GM23338 (cell line): ENCODE measurements at regions not wholly inside any gene's neighbourhood (a gene's known extent, or its start where the extent isn't known, plus 50 kb on each side); places are given as distances from the start of the nearest gene placed in this dataset.

ENCODE experiments used
- ATAC-seq: fragments of 200-7000 bp; cut with Tn5 transposase; 3 replicates; pipeline ENCODE4 v1.9.1; 2020
- DNase-seq: peaks from one replicate; pipeline ENCODE4 v3.0.0-alpha.2; 2015; ENCODE audit warnings: low spot score
- H2AFZ ChIP-seq: fragments of 200-600 bp; sonication (generic); 2 replicates; pipeline ENCODE4 v1.8.0; 2016; ENCODE audit warnings: antibody characterized with exemption, mild to moderate bottlenecking, moderate library complexity
- H3F3A ChIP-seq: fragments of 200-600 bp; sonication (generic); replicated peaks from 2 replicates; pipeline ENCODE4 v1.8.0; 2017; ENCODE audit warnings: antibody characterized with exemption, mixed run types, low read depth
- H3K27ac ChIP-seq: fragments of 200-600 bp; sonication (generic); 2 replicates; pipeline ENCODE4 v1.6.1; 2016; ENCODE audit warnings: low read depth
- H3K27me3 ChIP-seq: fragments of 200-600 bp; sonication (generic); 2 replicates; pipeline ENCODE4 v1.8.0; 2016; ENCODE audit warnings: mild to moderate bottlenecking, mixed run types, moderate library complexity; ENCODE audit not compliant: insufficient read depth
- H3K36me3 ChIP-seq: fragments of 200-600 bp; sonication (generic); 2 replicates; pipeline ENCODE4 v1.8.0; 2016; ENCODE audit warnings: mild to moderate bottlenecking; ENCODE audit not compliant: insufficient read depth
- H3K4me1 ChIP-seq: fragments of 200-600 bp; sonication (generic); 2 replicates; pipeline ENCODE4 v1.8.0; 2016; ENCODE audit warnings: mild to moderate bottlenecking, moderate library complexity; ENCODE audit not compliant: insufficient read depth
- H3K4me2 ChIP-seq: fragments of 200-600 bp; sonication (generic); 2 replicates; pipeline ENCODE4 v1.7.1; 2017; ENCODE audit warnings: mixed run types
- H3K4me3 ChIP-seq: fragments of 200-600 bp; sonication (generic); 2 replicates; pipeline ENCODE4 v1.6.1; 2016; ENCODE audit warnings: mixed run types
- H3K79me2 ChIP-seq: fragments of 200-600 bp; sonication (generic); replicated peaks from 2 replicates; pipeline ENCODE4 v1.8.0; 2017; ENCODE audit warnings: mild to moderate bottlenecking; ENCODE audit not compliant: insufficient read depth
- H3K9me2 ChIP-seq: fragments of 200-600 bp; sonication (generic); 2 replicates; pipeline ENCODE4 v1.8.0; 2017; ENCODE audit not compliant: insufficient read depth
- H4K20me1 ChIP-seq: fragments of 200-600 bp; sonication (generic); replicated peaks from 2 replicates; pipeline ENCODE4 v1.8.0; 2017; ENCODE audit warnings: mild to moderate bottlenecking; ENCODE audit not compliant: insufficient read depth
- H3K27ac Mint-ChIP-seq: 2 replicates; pipeline ENCODE4 v1.8.0; 2020; ENCODE audit warnings: inconsistent platforms, mild to moderate bottlenecking, moderate library complexity, mixed read lengths
- H3K27me3 Mint-ChIP-seq: 3 replicates; pipeline ENCODE4 v1.8.0; 2022; ENCODE audit warnings: low read depth, mild to moderate bottlenecking, moderate library complexity, mixed read lengths, inconsistent platforms; ENCODE audit not compliant: insufficient read depth, poor library complexity
- H3K36me3 Mint-ChIP-seq: 3 replicates; pipeline ENCODE4 v1.8.0; 2021; ENCODE audit warnings: low read depth, mild to moderate bottlenecking, inconsistent platforms, moderate library complexity, mixed read lengths
- H3K4me1 Mint-ChIP-seq: 3 replicates; pipeline ENCODE4 v1.8.0; 2020; ENCODE audit warnings: mild to moderate bottlenecking, inconsistent platforms, mixed read lengths
- H3K4me3 Mint-ChIP-seq: 3 replicates; pipeline ENCODE4 v1.8.0; 2021; ENCODE audit warnings: moderate library complexity, mild to moderate bottlenecking, inconsistent platforms, mixed read lengths
- H3K9me3 Mint-ChIP-seq: 3 replicates; pipeline ENCODE4 v1.8.0; 2020; ENCODE audit warnings: moderate library complexity, mild to moderate bottlenecking, inconsistent platforms, mixed read lengths
- CREB1 ChIP-seq: fragments of 250-450 bp; sonication (Bioruptor Pico); IDR thresholded peaks from 2 replicates; pipeline ENCODE4 v1.5.0; 2020; ENCODE audit warnings: low read depth, mild to moderate bottlenecking, moderate library complexity
- CTCF ChIP-seq, 2 experiments: fragments of 200-600 bp in 1 of 2; sonication (generic) in 1 of 2; conservative IDR thresholded peaks; 2 replicates each; pipeline versions ENCODE4 v1.5.1 to v1.6.1; 2016 to 2017; ENCODE audit warnings: antibody characterized with exemption in 2 of 2, low read depth in 2 of 2, mild to moderate bottlenecking in 2 of 2, moderate library complexity in 1 of 2
- ETS1 ChIP-seq: IDR thresholded peaks from 2 replicates; pipeline ENCODE4 v1.6.1; 2016; ENCODE audit warnings: antibody characterized with exemption
- EZH2 ChIP-seq: fragments of 200-600 bp; sonication (generic); IDR thresholded peaks from one replicate; pipeline ENCODE4 v1.8.0; 2017; ENCODE audit warnings: antibody characterized with exemption, mild to moderate bottlenecking, low read depth; ENCODE audit not compliant: unreplicated experiment
- EZH2phosphoT487 ChIP-seq: fragments of 200-600 bp; sonication (generic); IDR thresholded peaks from one replicate; pipeline ENCODE4 v1.8.1; 2018; ENCODE audit warnings: antibody characterized with exemption; ENCODE audit not compliant: unreplicated experiment
- JUNB ChIP-seq: IDR thresholded peaks from one replicate; pipeline ENCODE4 v1.6.1; 2016; ENCODE audit warnings: antibody characterized with exemption; ENCODE audit not compliant: unreplicated experiment
- NANOG ChIP-seq: IDR thresholded peaks from 2 replicates; pipeline ENCODE4 v1.6.1; 2016; ENCODE audit warnings: antibody characterized with exemption, borderline replicate concordance
- POLR2AphosphoS5 ChIP-seq: IDR thresholded peaks from 2 replicates; pipeline ENCODE4 v1.6.1; 2016; ENCODE audit warnings: antibody characterized with exemption, low read depth
- REST ChIP-seq: IDR thresholded peaks from one replicate; pipeline ENCODE4 v1.6.1; 2018; ENCODE audit warnings: antibody characterized with exemption; ENCODE audit not compliant: unreplicated experiment
- STAT1 ChIP-seq: IDR thresholded peaks from one replicate; pipeline ENCODE4 v1.6.1; 2016; ENCODE audit warnings: antibody characterized with exemption; ENCODE audit not compliant: unreplicated experiment
- ZNF114 ChIP-seq: fragments of 250-450 bp; sonication (Bioruptor Pico); IDR thresholded peaks from 2 replicates; pipeline ENCODE4 v1.5.0; 2020; ENCODE audit warnings: mild to moderate bottlenecking, moderate library complexity
- ZNF331 ChIP-seq: fragments of 250-450 bp; sonication (Bioruptor Pico); IDR thresholded peaks from 2 replicates; pipeline ENCODE4 v1.5.0; 2020; ENCODE audit warnings: low read depth, mild to moderate bottlenecking, moderate library complexity
- ZNF462 ChIP-seq: fragments of 250-450 bp; sonication (Bioruptor Pico); IDR thresholded peaks from 2 replicates; pipeline ENCODE4 v1.5.0; 2020; ENCODE audit warnings: mild to moderate bottlenecking, moderate library complexity

- H3K4me3 Mint-ChIP-seq, result no peak overlapping the region
- no peak overlapping the region for H3K4me3 ChIP-seq
- peaks cover 7% of the 10 kb centered on the region for H3K27me3 Mint-ChIP-seq
- DNase-seq (no peak), ATAC-seq (no peak)
- H3K4me2 ChIP-seq, result no peak overlapping the region
- H3K4me1 Mint-ChIP-seq, result peaks cover 16% of the 10 kb centered on the region
- H3F3A ChIP-seq, result no peaks in the 10 kb centered on the region
- no peaks in the 10 kb centered on the region for H3K27me3 ChIP-seq
- no peak overlapping the region for H2AFZ ChIP-seq
- no peak overlapping the region for H3K27ac Mint-ChIP-seq
- H3K79me2 ChIP-seq, result no peaks in the 10 kb centered on the region
- H3K27ac ChIP-seq, result no peak overlapping the region
- H4K20me1 ChIP-seq, result no peaks in the 10 kb centered on the region
- no peaks in the 10 kb centered on the region for H3K36me3 ChIP-seq
- H3K9me3 Mint-ChIP-seq, result no peaks in the 10 kb centered on the region
- H3K9me2 ChIP-seq, result peaks cover 25% of the 10 kb centered on the region
- peaks cover 7% of the 10 kb centered on the region; the same call in 1 of the 2 replicates for H3K4me1 ChIP-seq
- H3K36me3 Mint-ChIP-seq, result no peaks in the 10 kb centered on the region
- TF ChIP-seq ETS1, result no peak
- TF ChIP-seq NANOG, result no peak
- no peak for TF ChIP-seq CREB1
- no peak for TF ChIP-seq JUNB
- TF ChIP-seq POLR2AphosphoS5, result no peak
- TF ChIP-seq REST, result no peak
- TF ChIP-seq EZH2, result no peak
- TF ChIP-seq ZNF331 (CRISPR knock-in tag), result no peak
- no peak for TF ChIP-seq ZNF114 (CRISPR knock-in tag)
- TF ChIP-seq STAT1, result no peak
- no peak for TF ChIP-seq ZNF462 (CRISPR knock-in tag)
- TF ChIP-seq EZH2phosphoT487, result no peak
- no peak for TF ChIP-seq CTCF (conservative IDR thresholded peaks at IDR 0.05; ENCODE audit: low read depth in 2 of 2)
Observed at GRCh38 chr1:232377494-232377770, 252.5 kb downstream of the SIPA1L2 start.
